ENCODE measurements at regions not wholly inside any gene's neighbourhood (a gene's known extent, or its start where the extent isn't known, plus 50 kb on each side); places are given as distances from the start of the nearest gene placed in this dataset.

DNA sequence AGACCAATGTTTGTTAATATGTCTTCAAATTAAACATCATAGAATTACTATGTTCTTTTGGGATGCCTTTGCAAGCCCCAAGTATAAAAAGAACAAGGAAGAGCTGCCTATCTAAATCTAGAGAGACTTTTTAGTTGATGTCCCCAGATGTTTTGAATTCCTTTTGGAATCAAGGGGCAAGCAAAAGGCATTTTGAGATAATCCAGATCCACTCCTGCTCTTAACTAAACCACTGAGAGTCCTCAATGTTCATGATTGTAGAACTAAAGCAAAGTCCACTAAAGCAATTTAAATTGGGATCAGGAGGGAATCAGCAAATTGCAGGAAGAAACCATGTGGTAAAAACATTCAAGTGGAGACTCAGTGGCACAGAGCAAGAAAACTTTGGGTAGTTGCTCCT, 558.5 kb upstream of the VRK2 start:
- TF ChIP-seq CTCF (IDR thresholded peaks at IDR 0.05; ENCODE audit: low read length) (no peak), EZH2 (optimal IDR thresholded peaks at IDR 0.05; ENCODE audit: low read depth, low read length) (no peak), EZH2phosphoT487 (IDR thresholded peaks at IDR 0.05; ENCODE audit: low read length) (no peak)
